GM12865 (cell line): ENCODE measurements at regions not wholly inside any gene's neighbourhood (a gene's known extent, or its start where the extent isn't known, plus 50 kb on each side); places are given as distances from the start of the nearest gene placed in this dataset.

ENCODE experiments used
- DNase-seq: peaks from one replicate; pipeline ENCODE4 v3.0.0; 2010; ENCODE audit warnings: low read depth
- H3K4me3 ChIP-seq: 2 replicates; pipeline ENCODE4 v1.5.1; 2011; ENCODE audit warnings: mild to moderate bottlenecking, low read depth, low read length, control low read depth
- CTCF ChIP-seq: IDR thresholded peaks from 2 replicates; pipeline ENCODE4 v1.5.1; 2011; ENCODE audit warnings: low read length, control low read depth, low read depth, inconsistent platforms; ENCODE audit not compliant: insufficient read depth; ENCODE audit errors: missing control alignments

GRCh38 chr15:94671858-94672532 lies 440.6 kb downstream of the MCTP2 start:
- H3K4me3 ChIP-seq: no peak overlapping the region
- no peak for DNase-seq
- no peak for TF ChIP-seq CTCF

- TF ChIP-seq CTCF: no peak
- H3K4me3 ChIP-seq: no peak overlapping the region
- DNase-seq: no peak
Measured at GRCh38 chr15:94673801-94674200, 442.4 kb downstream of the MCTP2 start.

- DNase-seq: no peak
- no peak for TF ChIP-seq CTCF
- no peak overlapping the region for H3K4me3 ChIP-seq
Measured at GRCh38 chr15:94674296-94674695, 442.9 kb downstream of the MCTP2 start.

GRCh38 chr15:94677202-94677790 lies 445.9 kb downstream of the MCTP2 start:
- no peak for TF ChIP-seq CTCF
- no peak for DNase-seq

GRCh38 chr15:94682171-94682570 lies 450.8 kb downstream of the MCTP2 start:
- H3K4me3 ChIP-seq: no peak overlapping the region
- TF ChIP-seq CTCF: no peak
- no peak for DNase-seq

More at GRCh38 chr15:94677202-94677790, 445.9 kb downstream of the MCTP2 start:
- H3K4me3 ChIP-seq: no peak overlapping the region

GRCh38 chr15:94683902-94684301 lies 452.5 kb downstream of the MCTP2 start:
- TF ChIP-seq CTCF: no peak
- H3K4me3 ChIP-seq: no peak overlapping the region
- DNase-seq: no peak

GRCh38 chr15:94691169-94691568 lies 459.8 kb downstream of the MCTP2 start:
- DNase-seq: no peak
- no peak overlapping the region for H3K4me3 ChIP-seq
- TF ChIP-seq CTCF: no peak
